Natural killer cell (primary cell): ENCODE measurements at regions not wholly inside any gene's neighbourhood (a gene's known extent, or its start where the extent isn't known, plus 50 kb on each side); places are given as distances from the start of the nearest gene placed in this dataset.

ENCODE experiments used
- ATAC-seq, 3 donors: fragments of 150-1000 bp in 2 of 3; fragments of 200-7000 bp in 1 of 3; cut with Tn5 transposase; 1 replicate in 1 of 3; 2 replicates in 2 of 3; pipeline ENCODE4 v1.10.0; 2021; ENCODE audit warnings: mild to moderate bottlenecking in 2 of 3, moderate library complexity in 2 of 3
- DNase-seq, 2 donors: peaks; one replicate each; pipeline versions ENCODE4 v3.0.0 to v3.0.0-alpha.2; 2013 to 2021; ENCODE audit warnings: mixed read lengths in 1 of 2
- H3K27ac ChIP-seq: one replicate; pipeline ENCODE4 v1.5.1; 2013; ENCODE audit warnings: mild to moderate bottlenecking, low read length
- H3K27me3 ChIP-seq: one replicate; pipeline ENCODE4 v1.6.1; 2013; ENCODE audit warnings: low read length; ENCODE audit not compliant: control insufficient read depth, insufficient read depth
- H3K36me3 ChIP-seq: one replicate; pipeline ENCODE4 v1.6.1; 2013; ENCODE audit warnings: low read length; ENCODE audit not compliant: control insufficient read depth, insufficient read depth
- H3K4me1 ChIP-seq: one replicate; pipeline ENCODE4 v1.6.1; 2013; ENCODE audit warnings: low read length; ENCODE audit not compliant: control insufficient read depth, insufficient read depth
- H3K4me3 ChIP-seq: one replicate; pipeline ENCODE4 v1.5.1; 2013; ENCODE audit warnings: low read length
- H3K9me3 ChIP-seq: one replicate; pipeline ENCODE4 v1.6.1; 2013; ENCODE audit warnings: low read length; ENCODE audit not compliant: control insufficient read depth, insufficient read depth
- H3K27ac Mint-ChIP-seq, 2 donors: one replicate each; pipeline ENCODE4 v1.8.0; 2022; ENCODE audit warnings: mild to moderate bottlenecking in 2 of 2, mixed read lengths in 2 of 2, moderate library complexity in 1 of 2
- H3K27me3 Mint-ChIP-seq, 2 donors: one replicate each; pipeline ENCODE4 v1.8.0; 2022; ENCODE audit warnings: low read depth in 2 of 2, mixed read lengths in 2 of 2
- H3K36me3 Mint-ChIP-seq: one replicate; pipeline ENCODE4 v1.8.0; 2022; ENCODE audit warnings: mixed read lengths
- H3K4me1 Mint-ChIP-seq, 2 donors: one replicate each; pipeline ENCODE4 v1.8.0; 2022; ENCODE audit warnings: mixed read lengths in 2 of 2
- H3K4me3 Mint-ChIP-seq: one replicate; pipeline ENCODE4 v1.8.0; 2022; ENCODE audit warnings: mild to moderate bottlenecking, moderate library complexity, mixed read lengths
- H3K9me3 Mint-ChIP-seq, 2 donors: one replicate each; pipeline ENCODE4 v1.8.0; 2022; ENCODE audit warnings: mixed read lengths in 2 of 2
- WGBS: methylation state at CpG from one replicate; pipeline ENCODE4 v1.1.7; 2013; ENCODE audit warnings: missing lambda C conversion rate; ENCODE audit not compliant: insufficient coverage; 5-methylcytosine and 5-hydroxymethylcytosine counted together
- intact Hi-C: fragments of 100-400 bp; cut with micrococcal nuclease; formaldehyde crosslinking; loops from one replicate; pipeline ENCODE4 v1.14.2; 2022
- TF ChIP-seq, protein P1 (sequence below): fragments of 200-600 bp; IDR thresholded peaks from one replicate; pipeline ENCODE4 v1.8.0; 2022; ENCODE audit warnings: antibody characterized with exemption

DNA sequence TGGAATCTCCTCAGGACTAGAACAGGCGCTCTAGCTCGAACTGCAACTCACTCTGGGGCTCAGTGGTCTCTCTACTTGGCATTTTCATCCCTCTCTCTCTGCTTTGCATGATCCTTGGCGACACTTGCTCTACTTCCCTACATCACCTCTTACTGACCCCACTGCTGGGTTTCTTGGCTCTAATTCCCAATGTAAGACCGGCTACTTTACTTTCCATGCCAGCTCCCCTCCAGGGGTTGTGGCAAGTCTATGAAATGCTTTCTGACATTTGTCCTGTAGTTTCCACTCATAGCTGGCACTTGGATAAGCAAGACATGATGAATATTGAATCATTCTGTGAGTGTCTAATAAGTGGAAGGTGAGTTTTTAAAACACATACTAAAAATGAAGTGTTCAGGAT lies 292.3 kb downstream of the USP25 start:
- Histone ChIP-seq H3K27ac (no peak overlapping the region), H3K27me3 (no peaks in the 10 kb centered on the region), H3K4me1 (no peaks in the 10 kb centered on the region), H3K4me3 (no peak overlapping the region), H3K9me3 (no peaks in the 10 kb centered on the region), H3K36me3 (no peaks in the 10 kb centered on the region)
- TF ChIP-seq, protein P1, sequence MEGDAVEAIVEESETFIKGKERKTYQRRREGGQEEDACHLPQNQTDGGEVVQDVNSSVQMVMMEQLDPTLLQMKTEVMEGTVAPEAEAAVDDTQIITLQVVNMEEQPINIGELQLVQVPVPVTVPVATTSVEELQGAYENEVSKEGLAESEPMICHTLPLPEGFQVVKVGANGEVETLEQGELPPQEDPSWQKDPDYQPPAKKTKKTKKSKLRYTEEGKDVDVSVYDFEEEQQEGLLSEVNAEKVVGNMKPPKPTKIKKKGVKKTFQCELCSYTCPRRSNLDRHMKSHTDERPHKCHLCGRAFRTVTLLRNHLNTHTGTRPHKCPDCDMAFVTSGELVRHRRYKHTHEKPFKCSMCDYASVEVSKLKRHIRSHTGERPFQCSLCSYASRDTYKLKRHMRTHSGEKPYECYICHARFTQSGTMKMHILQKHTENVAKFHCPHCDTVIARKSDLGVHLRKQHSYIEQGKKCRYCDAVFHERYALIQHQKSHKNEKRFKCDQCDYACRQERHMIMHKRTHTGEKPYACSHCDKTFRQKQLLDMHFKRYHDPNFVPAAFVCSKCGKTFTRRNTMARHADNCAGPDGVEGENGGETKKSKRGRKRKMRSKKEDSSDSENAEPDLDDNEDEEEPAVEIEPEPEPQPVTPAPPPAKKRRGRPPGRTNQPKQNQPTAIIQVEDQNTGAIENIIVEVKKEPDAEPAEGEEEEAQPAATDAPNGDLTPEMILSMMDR = no peak
- H3K27ac Mint-ChIP-seq = no peak overlapping the region
- peaks cover 10 to 12% of the 10 kb centered on the region in 2 donors for H3K9me3 Mint-ChIP-seq
- no peaks in the 10 kb centered on the region for H3K36me3 Mint-ChIP-seq
- intact Hi-C loops = no loop called here
- DNase-seq (no peak), ATAC-seq (no peak)
- 84% methylated on average over 4 of the region's 4 CpGs for WGBS
- H3K4me1 Mint-ChIP-seq = no peaks in the 10 kb centered on the region
- no peaks in the 10 kb centered on the region for H3K27me3 Mint-ChIP-seq
- no peak overlapping the region for H3K4me3 Mint-ChIP-seq

DNA sequence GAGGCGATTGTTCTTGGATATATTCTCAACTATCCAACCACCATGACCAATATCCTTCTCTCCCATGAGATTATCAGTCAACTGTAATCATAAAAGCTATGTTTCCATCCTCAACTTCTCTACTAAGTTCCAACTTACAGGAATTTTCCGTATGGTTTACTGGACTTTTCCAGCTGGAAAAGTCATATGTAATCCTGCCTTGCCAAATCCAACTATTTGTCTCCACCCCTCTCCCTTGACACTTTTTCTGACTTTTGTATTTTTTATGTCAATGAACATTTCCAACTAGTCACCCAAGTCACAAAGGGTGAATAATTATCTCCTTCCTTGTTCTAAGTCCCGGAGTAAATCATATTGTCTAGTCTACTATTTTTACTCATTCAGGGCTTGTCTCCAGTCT lies 293.1 kb downstream of the USP25 start:
- no peaks in the 10 kb centered on the region for H3K4me1 ChIP-seq
- H3K27ac ChIP-seq = no peak overlapping the region
- Mint-ChIP-seq H3K36me3 (no peaks in the 10 kb centered on the region), H3K4me3 (no peak overlapping the region), H3K27me3 (no peaks in the 10 kb centered on the region), H3K9me3 (peaks cover 10 to 12% of the 10 kb centered on the region in 2 donors), H3K4me1 (no peaks in the 10 kb centered on the region), H3K27ac (no peak overlapping the region)
- ATAC-seq (no peak), DNase-seq (no peak)
- no peaks in the 10 kb centered on the region for H3K9me3 ChIP-seq
- TF ChIP-seq, protein P1 = no peak
- no peak overlapping the region for H3K4me3 ChIP-seq
- H3K36me3 ChIP-seq = no peaks in the 10 kb centered on the region
- WGBS = 90% methylated on average over 3 of the region's 3 CpGs
- intact Hi-C loops = no loop called here
- H3K27me3 ChIP-seq = no peaks in the 10 kb centered on the region

DNA sequence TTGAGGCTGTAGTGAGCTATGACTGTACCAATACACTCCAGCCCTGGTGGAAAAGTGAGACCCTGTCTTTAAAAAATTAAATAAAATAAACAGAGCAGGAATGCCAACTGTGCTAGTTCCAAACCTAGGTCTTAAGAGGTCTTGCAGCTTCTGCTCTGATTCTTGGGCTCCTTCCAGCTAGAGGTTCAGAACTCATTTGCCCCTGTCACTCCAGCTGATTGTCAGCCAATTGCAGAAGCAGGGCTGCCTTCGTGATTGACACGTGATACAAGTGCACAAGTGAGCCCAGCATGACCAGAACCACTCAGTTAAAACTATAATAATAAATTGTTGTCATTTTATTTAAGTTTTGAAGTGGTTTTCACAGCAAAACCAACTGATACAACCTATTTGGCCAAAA lies 298.4 kb downstream of the USP25 start:
- no peak overlapping the region for H3K4me3 ChIP-seq
- Mint-ChIP-seq H3K27me3 (no peaks in the 10 kb centered on the region), H3K4me3 (no peak overlapping the region), H3K36me3 (no peaks in the 10 kb centered on the region), H3K4me1 (no peaks in the 10 kb centered on the region), H3K9me3 (peaks cover 2 to 7% of the 10 kb centered on the region in 2 donors), H3K27ac (no peak overlapping the region)
- WGBS = no CpG with 5 or more reads among the region's 2 CpGs
- H3K27ac ChIP-seq = no peak overlapping the region
- H3K36me3 ChIP-seq = no peaks in the 10 kb centered on the region
- intact Hi-C loops = no loop called here
- DNase-seq = no peak
- H3K9me3 ChIP-seq = no peaks in the 10 kb centered on the region
- TF ChIP-seq, protein P1 = no peak
- H3K4me1 ChIP-seq = no peaks in the 10 kb centered on the region
- H3K27me3 ChIP-seq = no peaks in the 10 kb centered on the region
- ATAC-seq = no peak

DNA sequence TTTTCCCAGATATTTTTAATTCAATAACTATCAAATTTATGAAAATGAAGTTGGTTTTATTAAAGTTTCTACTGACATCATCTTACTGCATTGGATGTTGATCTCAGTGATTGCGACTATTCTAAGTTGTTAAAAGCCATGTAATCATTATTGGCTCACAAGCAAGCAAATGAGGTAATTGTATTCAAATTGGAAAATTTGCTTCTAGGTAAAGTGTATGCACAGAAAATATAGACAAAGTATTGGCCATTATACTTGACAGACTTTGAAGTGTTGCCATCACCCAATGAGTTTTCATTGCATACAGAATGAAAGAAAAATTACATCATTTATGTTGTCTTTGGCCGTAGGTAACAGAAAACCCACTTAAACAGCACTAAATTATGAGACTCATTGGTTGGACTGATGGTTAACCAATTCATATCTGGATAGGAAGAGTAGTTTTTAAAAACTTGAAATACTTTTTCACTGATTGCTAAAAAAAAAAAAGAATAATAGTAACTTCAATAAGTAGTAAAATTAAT lies 299.2 kb downstream of the USP25 start:
- no peaks in the 10 kb centered on the region for H3K27me3 ChIP-seq
- no peak overlapping the region for H3K4me3 Mint-ChIP-seq
- no peaks in the 10 kb centered on the region for H3K27me3 Mint-ChIP-seq
- H3K4me3 ChIP-seq = no peak overlapping the region
- no peak overlapping the region for H3K27ac Mint-ChIP-seq
- no peaks in the 10 kb centered on the region for H3K9me3 ChIP-seq
- H3K9me3 Mint-ChIP-seq = peaks cover 0 to 4% of the 10 kb centered on the region in 2 donors
- ATAC-seq (no peak), DNase-seq (no peak)
- H3K36me3 ChIP-seq = no peaks in the 10 kb centered on the region
- WGBS = 100% methylated on average over 1 of the region's 2 CpGs
- TF ChIP-seq, protein P1 = no peak
- H3K27ac ChIP-seq = no peak overlapping the region
- H3K4me1 ChIP-seq = no peaks in the 10 kb centered on the region
- no peaks in the 10 kb centered on the region for H3K36me3 Mint-ChIP-seq
- no peaks in the 10 kb centered on the region for H3K4me1 Mint-ChIP-seq
- intact Hi-C loops = no loop called here
